Gastrocnemius medialis (tissue), 4 donors: ENCODE measurements at regions not wholly inside any gene's neighbourhood (a gene's known extent, or its start where the extent isn't known, plus 50 kb on each side); places are given as distances from the start of the nearest gene placed in this dataset.

Source experiments
- CTCF ChIP-seq, 5 experiments: fragments of 450-650 bp in 3 of 5; fragments of 200-600 bp in 2 of 5; sonication (generic) in 2 of 5; IDR thresholded peaks in 4 of 5; conservative IDR thresholded peaks in 1 of 5; 1 replicate in 4 of 5; 2 replicates in 1 of 5; pipeline ENCODE4 v1.5.1; 2016 to 2019; ENCODE audit warnings: antibody characterized with exemption in 5 of 5, mild to moderate bottlenecking in 3 of 5, moderate library complexity in 3 of 5
- POLR2A ChIP-seq, 2 donors: fragments of 450-650 bp; IDR thresholded peaks; one replicate each; pipeline ENCODE4 v1.6.1; 2017; ENCODE audit warnings: antibody characterized with exemption in 2 of 2, mild to moderate bottlenecking in 2 of 2, moderate library complexity in 2 of 2

DNA sequence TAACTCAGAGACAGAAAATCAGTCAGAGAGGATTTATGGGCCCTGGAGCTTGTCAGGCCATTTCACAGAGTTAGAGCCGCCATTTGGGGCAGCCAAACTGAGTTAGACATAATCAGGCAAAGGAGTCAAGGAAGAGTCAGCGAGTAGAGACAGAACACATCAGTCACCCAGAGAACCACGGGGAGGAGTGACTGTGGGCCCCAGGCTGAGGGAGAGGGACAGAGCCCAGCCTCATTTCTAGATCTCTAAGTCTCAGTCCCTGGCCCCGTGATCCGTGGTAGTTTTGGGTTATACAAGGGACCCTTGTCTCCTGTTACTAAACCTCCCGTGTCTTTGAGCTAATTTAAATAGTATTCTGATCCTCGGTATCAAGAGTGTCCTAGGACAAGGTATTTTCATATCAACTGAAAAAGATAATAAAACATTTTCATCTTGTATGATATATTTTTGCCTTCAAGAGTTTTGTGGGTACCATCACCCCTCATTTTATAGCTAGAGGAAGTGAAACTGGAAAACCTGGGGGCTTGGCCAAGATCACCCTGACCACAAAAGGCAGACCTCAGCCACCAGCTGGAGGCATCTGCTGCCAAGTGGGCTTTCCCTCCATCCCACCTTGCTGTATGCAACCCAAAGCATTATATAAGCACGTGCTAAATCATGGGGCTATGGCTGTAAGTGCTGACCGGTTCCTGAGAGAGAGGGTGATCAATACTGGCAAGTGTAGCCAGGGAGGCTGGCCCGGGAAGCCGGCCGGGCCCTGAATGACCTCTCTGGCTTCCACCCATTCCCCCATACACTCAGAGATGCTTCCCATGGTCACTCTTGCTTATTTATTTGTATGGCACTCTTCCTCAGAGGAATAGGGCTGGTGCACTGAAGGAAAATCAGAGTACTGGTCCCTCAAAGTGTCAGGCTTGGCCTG lies 204.1 kb downstream of the BCOR start:
- TF ChIP-seq CTCF (IDR thresholded peaks at IDR 0.05 in 4 of 5, conservative IDR thresholded peaks at IDR 0.05 in 1 of 5) (no peak), POLR2A (IDR thresholded peaks at IDR 0.05) (no peak)
